Mucosa of descending colon (tissue), 3 donors: ENCODE measurements at regions not wholly inside any gene's neighbourhood (a gene's known extent, or its start where the extent isn't known, plus 50 kb on each side); places are given as distances from the start of the nearest gene placed in this dataset.
"Not testable (repeated sequence)": the region's sequence is repeated elsewhere in the genome, so short reads cannot be mapped to it uniquely, and the experiment has no call there.

ENCODE experiments used
- ATAC-seq: fragments of 200-7000 bp; cut with Tn5 transposase; one replicate; pipeline ENCODE4 v1.9.1; 2020; ENCODE audit warnings: mild to moderate bottlenecking, moderate library complexity
- DNase-seq, 3 donors: peaks; one replicate each; pipeline ENCODE4 v3.0.0-alpha.2; 2020
- H3K36me3 ChIP-seq: fragments of 200-600 bp; one replicate; pipeline ENCODE4 v1.8.0; 2021; ENCODE audit warnings: low read depth, mild to moderate bottlenecking
- H3K4me1 ChIP-seq: fragments of 200-600 bp; one replicate; pipeline ENCODE4 v1.8.0; 2021; ENCODE audit warnings: low read depth, mild to moderate bottlenecking
- H3K4me3 ChIP-seq: fragments of 200-600 bp; one replicate; pipeline ENCODE4 v1.8.0; 2021; ENCODE audit warnings: mild to moderate bottlenecking
- H3K9me3 ChIP-seq: fragments of 200-600 bp; one replicate; pipeline ENCODE4 v1.8.0; 2021; ENCODE audit warnings: mild to moderate bottlenecking
- CTCF ChIP-seq: fragments of 200-600 bp; IDR thresholded peaks from one replicate; pipeline ENCODE4 v1.8.0; 2022; ENCODE audit warnings: antibody characterized with exemption, mild to moderate bottlenecking
- intact Hi-C, 2 donors: fragments of 100-400 bp; cut with DNase I in 1 of 2; cut with micrococcal nuclease in 1 of 2; formaldehyde crosslinking; loops; one replicate each; pipeline versions ENCODE4 v1.11.0 to v1.11.1; 2022; cut with DNase I, micrococcal nuclease
- donor health status: DM: no; HTN: no; CAD: no; lungs with moderate emphysema.
- donor health status: DM: no; HTN: no; CAD: no.
- donor health status: DM: no; HTN: yes; CAD: no.

GRCh38 chr16:51255349-51255972 is 104.4 kb upstream of the SALL1 start:
- H3K36me3 ChIP-seq, result no peaks in the 10 kb centered on the region
- no peak for TF ChIP-seq CTCF
- no peak for DNase-seq
- intact Hi-C loops, result no loop called here
- H3K4me1 ChIP-seq, result no peaks in the 10 kb centered on the region
- no peak overlapping the region for H3K4me3 ChIP-seq
- ATAC-seq, result no peak
- H3K9me3 ChIP-seq, result peaks cover 7% of the 10 kb centered on the region

- H3K4me1 ChIP-seq, DNase-seq, ATAC-seq, H3K9me3 ChIP-seq, intact Hi-C loops, H3K36me3 ChIP-seq, H3K4me3 ChIP-seq: not testable (repeated sequence)
These were observed 103.3 kb upstream of the SALL1 start for GRCh38 chr16:51254390-51254789.

GRCh38 chr16:51248217-51248616 is 97.1 kb upstream of the SALL1 start:
- no peaks in the 10 kb centered on the region for H3K9me3 ChIP-seq
- intact Hi-C loops, result no loop called here
- no peak for ATAC-seq
- TF ChIP-seq CTCF, result no peak
- no peak overlapping the region for H3K4me3 ChIP-seq
- H3K36me3 ChIP-seq, result no peaks in the 10 kb centered on the region
- DNase-seq, result no peak
- peaks cover 10% of the 10 kb centered on the region for H3K4me1 ChIP-seq

- DNase-seq (no peak), ATAC-seq (no peak)
- Histone ChIP-seq H3K9me3 (no peaks in the 10 kb centered on the region), H3K4me3 (no peak overlapping the region), H3K4me1 (peaks cover 10% of the 10 kb centered on the region), H3K36me3 (no peaks in the 10 kb centered on the region)
- intact Hi-C loops, result no loop called here
- no peak for TF ChIP-seq CTCF
These were observed 94.6 kb upstream of the SALL1 start for GRCh38 chr16:51245658-51245995.

GRCh38 chr16:51244887-51245657 is 94.0 kb upstream of the SALL1 start:
- no peaks in the 10 kb centered on the region for H3K36me3 ChIP-seq

More at GRCh38 chr16:51244887-51245657, 94.0 kb upstream of the SALL1 start:
- DNase-seq (no peak), ATAC-seq (no peak)
- Histone ChIP-seq H3K4me3 (no peak overlapping the region), H3K4me1 (peaks cover 10% of the 10 kb centered on the region), H3K9me3 (no peaks in the 10 kb centered on the region)
- intact Hi-C loops, result no loop called here
- no peak for TF ChIP-seq CTCF
